ENCODE measurements at regions not wholly inside any gene's neighbourhood (a gene's known extent, or its start where the extent isn't known, plus 50 kb on each side); places are given as distances from the start of the nearest gene placed in this dataset.

DNA sequence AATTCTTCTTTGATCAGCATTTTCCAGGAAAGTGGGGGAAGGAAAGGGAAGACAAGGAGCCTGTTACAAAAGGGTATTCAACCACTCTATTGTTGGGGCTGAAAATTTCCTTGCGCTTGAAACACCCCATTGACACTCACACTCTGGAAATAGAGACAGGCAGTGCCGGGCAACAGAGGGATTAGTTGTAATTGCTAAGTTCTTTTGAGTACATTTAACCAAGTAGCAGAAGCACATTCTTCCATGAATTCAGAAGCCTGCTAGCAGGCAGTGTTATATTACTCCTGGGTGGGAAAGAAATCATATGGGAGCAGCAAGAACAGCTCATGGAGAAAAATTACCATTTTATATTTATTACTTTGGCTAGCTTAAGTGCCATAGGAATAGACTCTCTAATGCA is 745.5 kb downstream of the C6orf118 start:
- Histone ChIP-seq H3K36me3 (ENCODE audit: insufficient read depth, low read length) (no peaks in the 10 kb centered on the region), H3K79me2 (ENCODE audit: insufficient read depth, low read length) (no peaks in the 10 kb centered on the region), H3K4me1 (ENCODE audit: insufficient read depth, low read length, poor library complexity, severe bottlenecking) (no peaks in the 10 kb centered on the region), H3K4me2 (ENCODE audit: low read depth, low read length, poor library complexity, severe bottlenecking) (no peak overlapping the region), H3K4me3 (ENCODE audit: low read length, poor library complexity, severe bottlenecking) (no peak overlapping the region), H2AFZ (ENCODE audit: low read length) (no peak overlapping the region), H3K9ac (ENCODE audit: low read depth, low read length, poor library complexity, severe bottlenecking) (no peak overlapping the region), H3F3A (ENCODE audit: low read depth) (no peaks in the 10 kb centered on the region), H3K9me3 (ENCODE audit: insufficient read depth, low read depth, low read length) (peaks cover 9% of the 10 kb centered on the region), H4K20me1 (ENCODE audit: insufficient read depth, low read length, poor library complexity, severe bottlenecking) (no peaks in the 10 kb centered on the region), H3K27me3 (ENCODE audit: insufficient read depth, low read length, poor library complexity, severe bottlenecking) (no peaks in the 10 kb centered on the region), H3K9me2 (replicated peaks; ENCODE audit: low read depth, low read length) (no peaks in the 10 kb centered on the region)
- no peak for TF ChIP-seq CTCF (conservative IDR thresholded peaks at IDR 0.05; ENCODE audit: low read length)

DNA sequence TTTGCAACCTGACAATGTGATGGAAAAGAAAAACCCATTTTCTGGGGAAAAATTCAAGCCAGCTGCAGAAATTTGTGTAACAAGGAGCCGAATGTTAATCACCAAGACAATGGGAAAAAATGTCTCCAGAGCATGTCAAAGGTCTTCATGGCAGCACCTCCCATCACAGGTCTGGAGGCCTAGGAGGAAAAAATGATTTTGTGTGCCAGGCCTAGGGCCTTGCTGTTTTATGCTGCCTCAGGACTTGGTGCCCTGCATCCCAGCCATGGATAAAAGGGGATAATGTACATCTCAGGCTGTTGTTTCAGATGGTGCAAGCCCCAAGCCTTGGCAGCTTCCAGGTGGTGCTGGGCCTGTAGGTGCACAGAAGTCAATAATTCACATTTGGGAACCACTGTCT is 747.7 kb downstream of the C6orf118 start:
- H3K9me2 ChIP-seq (replicated peaks; ENCODE audit: low read depth, low read length): no peaks in the 10 kb centered on the region
- TF ChIP-seq EZH2phosphoT487 (IDR thresholded peaks at IDR 0.05; ENCODE audit: borderline replicate concordance) (no peak), CTCF (conservative IDR thresholded peaks at IDR 0.05; ENCODE audit: low read length) (no peak)
- no peak overlapping the region for H3K4me2 ChIP-seq (ENCODE audit: low read depth, low read length, poor library complexity, severe bottlenecking)
- H3F3A ChIP-seq (ENCODE audit: low read depth): no peaks in the 10 kb centered on the region
- H3K27me3 ChIP-seq (ENCODE audit: insufficient read depth, low read length, poor library complexity, severe bottlenecking): no peaks in the 10 kb centered on the region
- no peak overlapping the region for H3K4me3 ChIP-seq (ENCODE audit: low read length, poor library complexity, severe bottlenecking)
- no peaks in the 10 kb centered on the region for H3K79me2 ChIP-seq (ENCODE audit: insufficient read depth, low read length)
- H2AFZ ChIP-seq (ENCODE audit: low read length): no peak overlapping the region
- no peaks in the 10 kb centered on the region for H4K20me1 ChIP-seq (ENCODE audit: insufficient read depth, low read length, poor library complexity, severe bottlenecking)
- H3K9me3 ChIP-seq (ENCODE audit: insufficient read depth, low read depth, low read length): peaks cover 9% of the 10 kb centered on the region
- H3K9ac ChIP-seq (ENCODE audit: low read depth, low read length, poor library complexity, severe bottlenecking): no peak overlapping the region
- no peaks in the 10 kb centered on the region for H3K36me3 ChIP-seq (ENCODE audit: insufficient read depth, low read length)
- no peaks in the 10 kb centered on the region for H3K4me1 ChIP-seq (ENCODE audit: insufficient read depth, low read length, poor library complexity, severe bottlenecking)

DNA sequence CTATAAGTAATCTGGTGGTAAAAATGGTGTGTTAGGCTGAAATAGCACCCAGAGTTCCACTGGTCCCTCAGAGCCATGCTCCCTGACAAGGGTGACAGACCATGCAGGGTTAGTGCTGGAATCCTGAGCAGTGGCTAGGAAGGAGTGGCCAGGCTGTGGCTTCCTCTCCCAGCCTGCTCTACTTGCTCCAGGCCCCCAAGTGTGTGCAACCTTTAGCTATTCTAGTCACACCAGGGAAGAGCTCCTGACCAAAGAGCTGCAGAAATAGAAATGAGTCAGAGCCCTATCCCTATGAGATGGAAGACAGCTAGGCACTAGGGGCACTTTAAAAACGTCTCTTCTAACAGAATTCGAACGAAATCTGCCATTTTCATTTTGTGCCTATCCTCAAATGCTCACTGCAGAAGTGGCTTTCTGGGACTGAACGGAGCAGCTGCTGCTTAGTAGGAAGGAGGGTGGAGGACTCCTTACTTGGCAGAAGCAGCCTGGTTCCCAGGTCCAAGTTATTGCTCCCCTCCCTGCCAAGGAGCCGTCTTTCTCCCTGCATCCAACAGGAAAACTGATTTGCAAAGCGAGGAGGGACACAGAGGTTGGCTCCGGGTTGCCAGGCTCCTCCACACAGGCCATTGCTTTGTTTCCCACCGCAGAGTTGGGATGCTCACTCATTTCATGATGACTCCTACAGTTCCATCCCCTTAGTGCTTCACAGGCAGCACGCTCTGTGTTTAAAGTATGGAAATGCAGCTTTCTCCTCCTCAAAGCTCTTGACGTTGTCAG is 754.5 kb downstream of the C6orf118 start:
- Histone ChIP-seq H3K79me2 (ENCODE audit: insufficient read depth, low read length) (no peaks in the 10 kb centered on the region), H3K9ac (ENCODE audit: low read depth, low read length, poor library complexity, severe bottlenecking) (no peak overlapping the region), H3K9me2 (replicated peaks; ENCODE audit: low read depth, low read length) (no peaks in the 10 kb centered on the region), H3K4me1 (ENCODE audit: insufficient read depth, low read length, poor library complexity, severe bottlenecking) (no peaks in the 10 kb centered on the region), H3K27me3 (ENCODE audit: insufficient read depth, low read length, poor library complexity, severe bottlenecking) (no peaks in the 10 kb centered on the region), H4K20me1 (ENCODE audit: insufficient read depth, low read length, poor library complexity, severe bottlenecking) (no peaks in the 10 kb centered on the region), H3K9me3 (ENCODE audit: insufficient read depth, low read depth, low read length) (no peaks in the 10 kb centered on the region), H3F3A (ENCODE audit: low read depth) (no peaks in the 10 kb centered on the region), H3K36me3 (ENCODE audit: insufficient read depth, low read length) (no peaks in the 10 kb centered on the region), H3K4me2 (ENCODE audit: low read depth, low read length, poor library complexity, severe bottlenecking) (no peak overlapping the region), H3K4me3 (ENCODE audit: low read length, poor library complexity, severe bottlenecking) (no peak overlapping the region), H2AFZ (ENCODE audit: low read length) (no peak overlapping the region)
- TF ChIP-seq CTCF (conservative IDR thresholded peaks at IDR 0.05; ENCODE audit: low read length) (no peak), EZH2phosphoT487 (IDR thresholded peaks at IDR 0.05; ENCODE audit: borderline replicate concordance) (no peak)
